GM12878 (cell line): ENCODE measurements at regions not wholly inside any gene's neighbourhood (a gene's known extent, or its start where the extent isn't known, plus 50 kb on each side); places are given as distances from the start of the nearest gene placed in this dataset.

Source experiments
- CEBPB ChIP-seq, 2 experiments: fragments of 150-350 bp in 1 of 2; IDR thresholded peaks; 2 replicates each; pipeline ENCODE4 v1.6.1; 2012 to 2014; ENCODE audit warnings: low read depth in 2 of 2, low read length in 2 of 2, borderline replicate concordance in 1 of 2, inconsistent platforms in 1 of 2
- CTCF ChIP-seq, 3 experiments: IDR thresholded peaks in 2 of 3; conservative IDR thresholded peaks in 1 of 3; 2 replicates each; pipeline ENCODE4 v1.5.1; 2011; ENCODE audit warnings: low read depth in 3 of 3, low read length in 3 of 3, mild to moderate bottlenecking in 3 of 3, control low read depth in 2 of 3, moderate library complexity in 2 of 3, inconsistent platforms in 1 of 3, mixed read lengths in 1 of 3; ENCODE audit not compliant: control insufficient read depth in 2 of 3, insufficient read depth in 1 of 3; ENCODE audit errors: extremely low read depth in 1 of 3
- TF ChIP-seq, protein P1 (sequence below): fragments of 450-650 bp; formaldehyde crosslinking; IDR thresholded peaks from 2 replicates; pipeline ENCODE4 v1.4.0; 2020; ENCODE audit warnings: mild to moderate bottlenecking, moderate library complexity

DNA sequence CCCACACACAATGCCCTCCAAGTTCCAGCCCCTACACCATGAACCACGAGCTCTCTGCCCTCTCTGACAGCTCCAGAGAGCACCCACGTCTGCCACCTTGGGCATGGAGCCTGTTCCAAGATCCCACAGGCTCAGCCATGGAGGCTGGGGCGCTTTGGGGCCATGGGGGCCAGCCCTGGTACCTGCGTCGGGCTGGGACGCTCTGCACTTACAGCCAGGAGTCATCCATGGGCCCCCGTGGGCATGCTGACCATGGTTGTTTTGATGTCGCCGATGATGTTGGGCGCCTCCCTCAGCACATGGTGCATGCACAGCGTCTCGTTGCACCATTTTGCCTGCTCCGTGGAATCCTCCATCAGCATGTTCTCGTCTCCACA is 51.9 kb upstream of the UBE2Q2 start:
- TF ChIP-seq, protein P1, sequence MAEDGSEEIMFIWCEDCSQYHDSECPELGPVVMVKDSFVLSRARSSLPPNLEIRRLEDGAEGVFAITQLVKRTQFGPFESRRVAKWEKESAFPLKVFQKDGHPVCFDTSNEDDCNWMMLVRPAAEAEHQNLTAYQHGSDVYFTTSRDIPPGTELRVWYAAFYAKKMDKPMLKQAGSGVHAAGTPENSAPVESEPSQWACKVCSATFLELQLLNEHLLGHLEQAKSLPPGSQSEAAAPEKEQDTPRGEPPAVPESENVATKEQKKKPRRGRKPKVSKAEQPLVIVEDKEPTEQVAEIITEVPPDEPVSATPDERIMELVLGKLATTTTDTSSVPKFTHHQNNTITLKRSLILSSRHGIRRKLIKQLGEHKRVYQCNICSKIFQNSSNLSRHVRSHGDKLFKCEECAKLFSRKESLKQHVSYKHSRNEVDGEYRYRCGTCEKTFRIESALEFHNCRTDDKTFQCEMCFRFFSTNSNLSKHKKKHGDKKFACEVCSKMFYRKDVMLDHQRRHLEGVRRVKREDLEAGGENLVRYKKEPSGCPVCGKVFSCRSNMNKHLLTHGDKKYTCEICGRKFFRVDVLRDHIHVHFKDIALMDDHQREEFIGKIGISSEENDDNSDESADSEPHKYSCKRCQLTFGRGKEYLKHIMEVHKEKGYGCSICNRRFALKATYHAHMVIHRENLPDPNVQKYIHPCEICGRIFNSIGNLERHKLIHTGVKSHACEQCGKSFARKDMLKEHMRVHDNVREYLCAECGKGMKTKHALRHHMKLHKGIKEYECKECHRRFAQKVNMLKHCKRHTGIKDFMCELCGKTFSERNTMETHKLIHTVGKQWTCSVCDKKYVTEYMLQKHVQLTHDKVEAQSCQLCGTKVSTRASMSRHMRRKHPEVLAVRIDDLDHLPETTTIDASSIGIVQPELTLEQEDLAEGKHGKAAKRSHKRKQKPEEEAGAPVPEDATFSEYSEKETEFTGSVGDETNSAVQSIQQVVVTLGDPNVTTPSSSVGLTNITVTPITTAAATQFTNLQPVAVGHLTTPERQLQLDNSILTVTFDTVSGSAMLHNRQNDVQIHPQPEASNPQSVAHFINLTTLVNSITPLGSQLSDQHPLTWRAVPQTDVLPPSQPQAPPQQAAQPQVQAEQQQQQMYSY (CRISPR knock-in tag) = no peak
- TF ChIP-seq CEBPB (IDR thresholded peaks at IDR 0.05; ENCODE audit: borderline replicate concordance in 1 of 2, low read depth in 2 of 2, low read length in 2 of 2) = no peak
- no peak for TF ChIP-seq CTCF (IDR thresholded peaks at IDR 0.05 in 2 of 3, conservative IDR thresholded peaks at IDR 0.05 in 1 of 3; ENCODE audit: control insufficient read depth in 2 of 3, extremely low read depth in 1 of 3, insufficient read depth in 1 of 3, low read depth in 3 of 3, low read length in 3 of 3)
